ENCODE measurements at regions not wholly inside any gene's neighbourhood (a gene's known extent, or its start where the extent isn't known, plus 50 kb on each side); places are given as distances from the start of the nearest gene placed in this dataset.

GRCh38 chr3:167188592-167188991 is 191.5 kb downstream of the ZBBX start:
- no peak for FAIRE-seq

- FAIRE-seq, result no peak
Measured at GRCh38 chr3:167187221-167187620, 192.9 kb downstream of the ZBBX start.

GRCh38 chr3:167184511-167184910 is 195.6 kb downstream of the ZBBX start:
- FAIRE-seq, result no peak

GRCh38 chr3:167172377-167172776 is 207.7 kb downstream of the ZBBX start:
- no peak for FAIRE-seq

GRCh38 chr3:167167491-167167890 is 212.6 kb downstream of the ZBBX start:
- no peak for FAIRE-seq

GRCh38 chr3:167166594-167167253 is 213.4 kb downstream of the ZBBX start:
- no peak for FAIRE-seq

GRCh38 chr3:167166012-167166411 is 214.1 kb downstream of the ZBBX start:
- FAIRE-seq, result no peak

- no peak for FAIRE-seq
Measured at GRCh38 chr3:167163580-167163979, 216.5 kb downstream of the ZBBX start.

- FAIRE-seq, result no peak
Measured at GRCh38 chr3:167162083-167162482, 218.0 kb downstream of the ZBBX start.

GRCh38 chr3:167160781-167161180 is 219.3 kb downstream of the ZBBX start:
- FAIRE-seq, result no peak

- no peak for FAIRE-seq
Measured at GRCh38 chr3:167151636-167152035, 228.5 kb downstream of the ZBBX start.

GRCh38 chr3:167148136-167148535 is 232.0 kb downstream of the ZBBX start:
- no peak for FAIRE-seq

- no peak for FAIRE-seq
Measured at GRCh38 chr3:167146911-167147310, 233.2 kb downstream of the ZBBX start.

- no peak for FAIRE-seq
Measured at GRCh38 chr3:167125612-167126407, 254.3 kb downstream of the ZBBX start.

GRCh38 chr3:167120828-167121227 is 259.3 kb downstream of the ZBBX start:
- FAIRE-seq, result no peak

GRCh38 chr3:167116120-167116922 is 263.8 kb downstream of the ZBBX start:
- no peak for FAIRE-seq

- FAIRE-seq, result no peak
Measured at GRCh38 chr3:167115331-167115934, 264.7 kb downstream of the ZBBX start.

- no peak for FAIRE-seq
Measured at GRCh38 chr3:167114619-167115018, 265.5 kb downstream of the ZBBX start.

- no peak for FAIRE-seq
Measured at GRCh38 chr3:167113035-167113830, 266.9 kb downstream of the ZBBX start.

GRCh38 chr3:167110901-167111300 is 269.2 kb downstream of the ZBBX start:
- no peak for FAIRE-seq

- no peak for FAIRE-seq
Measured at GRCh38 chr3:167109746-167110145, 270.4 kb downstream of the ZBBX start.

- FAIRE-seq, result no peak
Measured at GRCh38 chr3:167106456-167106855, 273.6 kb downstream of the ZBBX start.
